NAMALWA (cell line): ENCODE measurements at regions not wholly inside any gene's neighbourhood (a gene's known extent, or its start where the extent isn't known, plus 50 kb on each side); places are given as distances from the start of the nearest gene placed in this dataset.

Experiments
- DNase-seq: peaks from one replicate; pipeline ENCODE4 v3.0.0-alpha.2; 2015; ENCODE audit warnings: low spot score

GRCh38 chr3:76698136-76698706, 341.7 kb upstream of the ROBO2 start:
- no peak for DNase-seq

GRCh38 chr3:76699846-76700245, 340.1 kb upstream of the ROBO2 start:
- no peak for DNase-seq

DNA sequence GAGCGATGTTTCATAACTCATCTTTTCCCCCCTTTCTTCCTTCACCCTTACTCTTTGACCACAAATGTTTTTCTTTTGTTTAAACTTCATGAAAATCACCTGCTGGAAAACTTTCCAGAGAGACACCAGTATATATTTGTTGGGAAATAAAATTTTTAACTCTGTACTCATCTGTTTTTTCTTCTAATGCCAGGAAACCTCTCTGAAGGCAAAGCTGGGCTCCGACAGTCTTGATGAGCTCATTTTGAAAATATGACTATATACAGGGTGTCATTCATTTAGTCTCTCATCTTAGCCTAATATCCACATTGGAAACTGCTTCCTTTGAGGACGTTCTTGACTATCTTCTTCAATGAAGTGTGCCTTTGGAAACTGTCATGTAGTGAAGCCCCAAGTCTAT, 339.6 kb upstream of the ROBO2 start:
- DNase-seq: no peak

GRCh38 chr3:76702676-76703075, 337.2 kb upstream of the ROBO2 start:
- no peak for DNase-seq

DNA sequence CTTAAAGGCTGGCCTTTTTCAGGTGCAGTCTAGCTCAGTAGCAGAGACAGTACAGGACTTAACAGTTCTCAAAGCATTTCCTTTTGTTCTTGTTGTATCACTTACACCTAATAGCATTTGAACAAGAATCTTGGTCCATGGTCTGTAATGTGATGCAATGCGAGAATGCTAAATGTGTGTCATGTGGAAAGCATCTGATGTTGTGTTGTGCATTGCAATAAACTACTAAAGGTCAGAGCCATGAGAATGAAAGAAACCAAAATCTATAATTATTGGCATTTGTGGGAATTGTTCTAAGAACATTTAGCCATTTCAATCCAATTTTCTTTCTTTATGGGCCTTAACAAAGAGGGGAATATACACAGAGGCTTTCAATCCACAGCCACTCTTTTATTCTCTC, 324.5 kb upstream of the ROBO2 start:
- DNase-seq: no peak

GRCh38 chr3:76723366-76723765, 316.5 kb upstream of the ROBO2 start:
- no peak for DNase-seq

DNA sequence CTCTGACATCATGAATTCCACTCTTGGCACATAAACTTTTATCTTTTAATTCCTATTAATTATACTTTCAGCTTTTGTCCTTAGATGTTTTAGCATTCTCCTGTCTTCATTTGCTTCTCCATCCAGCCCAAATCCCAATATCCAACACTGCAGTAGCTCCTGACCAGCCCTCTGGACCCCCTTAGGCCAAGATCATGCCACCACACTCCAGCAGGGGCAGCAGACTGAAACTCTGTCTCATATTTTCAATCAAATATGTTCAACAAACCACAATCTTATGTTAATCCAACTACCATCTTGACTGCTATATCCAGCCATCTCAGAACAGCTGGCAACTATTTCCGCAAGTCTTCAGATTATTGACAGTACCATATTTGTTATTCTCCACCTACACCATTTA, 315.8 kb upstream of the ROBO2 start:
- DNase-seq: no peak

- DNase-seq: no peak
Measured at GRCh38 chr3:76724706-76725105, 315.2 kb upstream of the ROBO2 start.

- no peak for DNase-seq
Measured at GRCh38 chr3:76726034-76726433, 313.9 kb upstream of the ROBO2 start.

DNA sequence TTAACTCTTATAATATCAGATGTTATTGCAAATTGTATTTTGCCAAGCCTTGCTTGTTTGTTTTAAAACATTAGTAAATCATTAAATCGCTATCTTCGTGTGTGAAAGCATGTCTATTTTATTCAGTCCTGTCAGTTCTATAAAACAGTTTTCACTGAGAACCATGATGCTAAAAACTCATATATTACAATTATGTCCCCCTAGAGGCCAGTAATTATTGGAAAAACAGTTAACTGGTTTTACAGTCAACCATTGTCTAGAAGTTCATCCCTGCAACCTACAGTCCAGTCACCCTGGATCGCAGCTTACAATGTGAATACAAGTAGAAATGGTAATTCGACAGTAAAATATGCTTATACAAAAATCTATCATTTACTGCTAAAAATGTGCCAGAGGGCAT, 311.5 kb upstream of the ROBO2 start:
- no peak for DNase-seq

DNA sequence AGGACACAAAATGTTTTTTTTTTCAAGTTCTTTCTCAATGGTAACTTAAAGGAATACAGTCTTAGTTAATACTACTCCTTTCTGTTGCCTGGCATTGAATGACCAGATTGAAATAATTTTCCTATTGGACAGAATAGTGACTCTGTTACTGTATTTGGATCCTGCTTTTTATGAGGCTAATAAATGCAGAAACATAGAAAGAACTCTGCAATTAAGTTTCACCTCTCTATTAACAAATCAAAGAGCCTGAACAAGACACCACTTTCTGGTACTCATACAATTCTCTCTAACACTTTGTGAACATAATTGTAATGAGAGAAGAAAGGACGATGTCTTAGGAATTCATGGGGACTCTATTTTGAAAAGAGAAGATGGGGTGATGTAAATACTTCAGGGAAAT, 308.4 kb upstream of the ROBO2 start:
- DNase-seq: no peak

DNA sequence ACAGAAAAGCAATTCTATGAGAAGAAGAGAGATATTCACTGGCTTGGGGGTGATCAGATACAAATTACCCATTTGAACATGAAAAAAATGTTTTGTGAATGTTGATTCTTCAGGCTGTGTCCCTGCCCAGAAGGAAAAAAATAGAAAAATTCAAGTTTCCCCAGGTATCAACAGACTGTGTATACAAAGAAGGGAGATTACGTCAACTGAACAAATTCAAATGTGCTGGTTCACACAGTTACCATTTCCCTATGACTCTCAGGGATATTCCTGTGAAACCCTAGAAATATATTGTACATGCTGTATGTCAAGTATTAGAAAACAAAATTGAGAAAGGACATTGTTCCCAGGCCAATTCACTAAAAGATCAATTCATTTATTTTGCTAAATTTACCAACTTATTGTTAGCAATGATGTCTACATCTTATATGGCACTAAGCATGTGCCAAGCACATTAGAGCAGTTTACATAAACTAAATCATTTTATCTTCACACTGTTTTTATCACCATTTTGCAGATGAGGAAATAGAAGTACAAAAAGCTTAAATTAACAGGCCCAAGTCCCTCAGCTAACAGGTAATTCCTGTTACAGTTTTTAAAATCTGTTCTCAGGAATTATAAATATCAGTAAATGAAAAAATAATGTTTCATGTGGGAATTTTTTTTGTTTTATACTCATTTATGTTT, 306.7 kb upstream of the ROBO2 start:
- DNase-seq: no peak

DNA sequence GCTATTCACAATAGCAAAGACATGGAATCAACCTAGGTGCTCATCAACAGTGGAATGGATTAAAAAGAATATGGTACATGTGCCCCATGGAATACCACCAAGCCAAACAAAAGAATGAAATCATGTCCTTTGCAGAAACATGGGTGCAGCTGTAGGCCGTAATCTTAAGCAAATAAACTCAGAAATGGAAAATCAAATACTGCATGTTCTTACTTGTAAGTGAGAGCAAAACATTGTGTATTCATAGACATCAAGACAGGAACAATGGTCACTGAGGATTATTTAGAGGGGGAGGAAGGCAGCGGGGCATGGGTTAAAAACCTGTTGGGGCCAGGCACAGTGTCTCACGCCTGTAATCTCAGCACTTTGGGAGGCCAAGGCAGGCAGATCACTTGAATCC, 304.7 kb upstream of the ROBO2 start:
- no peak for DNase-seq

DNA sequence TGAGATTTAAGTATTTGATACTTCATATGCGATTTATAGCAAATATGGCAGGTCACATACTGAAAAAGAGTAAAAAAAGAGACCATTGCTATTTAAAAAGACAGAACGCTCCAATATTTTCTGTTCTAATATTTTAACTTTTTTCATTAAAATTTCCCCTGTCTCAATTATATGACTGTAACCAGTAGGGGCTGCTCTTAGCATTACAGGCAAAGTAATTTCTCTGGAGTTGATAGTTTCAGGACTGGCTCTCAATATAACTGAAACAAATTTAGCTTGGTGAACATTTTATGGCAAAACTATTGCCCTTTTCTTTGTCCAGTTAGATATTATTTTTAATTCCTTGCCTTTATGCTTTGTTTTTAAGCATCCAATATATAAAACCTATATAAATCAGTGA, 286.3 kb upstream of the ROBO2 start:
- no peak for DNase-seq

GRCh38 chr3:76754247-76754646, 285.7 kb upstream of the ROBO2 start:
- DNase-seq: no peak

DNA sequence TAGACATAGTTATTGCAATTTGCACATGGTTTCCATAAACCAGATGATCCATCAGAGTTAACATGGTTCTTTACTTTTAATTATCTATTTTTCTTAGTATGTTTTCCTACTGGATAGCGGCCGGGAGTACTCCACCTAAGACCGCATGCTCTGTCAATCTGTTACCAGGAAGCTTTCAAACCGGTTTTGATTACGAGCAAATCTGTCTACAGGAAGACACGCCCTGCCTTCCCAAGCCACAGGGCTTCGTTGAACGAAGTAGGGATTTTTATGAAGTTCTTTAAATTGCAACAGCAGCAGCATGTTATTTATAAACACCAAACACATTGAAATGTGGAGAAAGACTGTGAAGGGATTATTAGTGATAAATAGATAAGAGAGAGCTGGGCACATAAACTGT, 283.3 kb upstream of the ROBO2 start:
- no peak for DNase-seq

DNA sequence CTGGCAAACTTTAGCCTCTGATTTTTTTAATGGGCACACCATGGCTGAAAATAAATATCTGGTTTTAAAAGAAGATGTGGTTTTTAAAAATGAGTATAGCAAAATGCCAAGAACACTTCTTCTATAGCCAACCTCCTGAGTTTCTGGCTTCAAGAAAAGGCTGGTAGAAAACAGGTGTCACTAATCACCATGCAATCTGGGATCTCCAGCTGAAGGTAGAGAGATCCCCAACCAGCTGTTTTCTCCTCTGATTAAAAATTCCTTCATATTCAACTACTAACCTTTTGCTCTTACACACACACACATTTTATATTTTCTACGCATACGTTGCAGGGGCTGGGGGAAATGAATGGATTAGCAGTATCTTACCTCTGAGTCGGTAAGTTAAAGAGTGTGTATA, 279.6 kb upstream of the ROBO2 start:
- no peak for DNase-seq

GRCh38 chr3:76765511-76765910, 274.4 kb upstream of the ROBO2 start:
- DNase-seq: no peak

DNA sequence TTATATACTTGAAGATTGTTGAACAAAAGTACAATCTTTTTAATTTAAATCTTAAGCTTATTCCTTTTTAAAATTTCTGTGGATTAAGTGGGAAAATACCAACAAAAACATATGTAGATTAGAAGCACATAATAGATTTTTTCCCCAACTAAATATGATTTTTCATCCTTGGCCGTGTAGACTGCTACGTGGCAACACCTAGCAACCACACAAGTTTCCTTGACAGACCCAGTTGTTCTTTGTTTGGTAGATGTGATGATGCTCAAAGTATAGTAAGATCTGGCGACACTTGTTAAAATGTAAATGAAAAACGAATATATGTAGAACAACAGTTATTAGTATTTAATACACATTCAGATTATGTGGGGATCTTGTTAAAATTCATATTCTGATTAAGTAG, 271.0 kb upstream of the ROBO2 start:
- no peak for DNase-seq

GRCh38 chr3:76776927-76777326, 263.0 kb upstream of the ROBO2 start:
- no peak for DNase-seq

DNA sequence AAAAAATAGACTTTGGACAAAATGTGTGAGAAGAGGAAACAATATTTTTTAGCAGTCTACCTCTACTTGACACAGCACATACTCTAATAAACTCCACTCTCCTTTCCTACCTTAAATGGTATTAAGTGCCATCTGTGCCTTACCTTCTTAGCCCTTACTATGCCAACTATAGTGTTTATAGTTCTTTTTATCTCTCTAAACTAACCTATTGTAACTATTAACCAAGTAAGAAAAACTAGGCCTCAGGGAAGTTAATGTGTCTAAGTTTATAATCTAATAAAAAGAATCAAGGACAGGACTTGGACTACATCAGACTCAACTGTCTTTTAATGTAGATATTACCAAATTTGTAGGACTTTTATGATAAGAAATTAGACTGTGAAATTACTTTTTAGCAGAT, 251.7 kb upstream of the ROBO2 start:
- DNase-seq: no peak

DNA sequence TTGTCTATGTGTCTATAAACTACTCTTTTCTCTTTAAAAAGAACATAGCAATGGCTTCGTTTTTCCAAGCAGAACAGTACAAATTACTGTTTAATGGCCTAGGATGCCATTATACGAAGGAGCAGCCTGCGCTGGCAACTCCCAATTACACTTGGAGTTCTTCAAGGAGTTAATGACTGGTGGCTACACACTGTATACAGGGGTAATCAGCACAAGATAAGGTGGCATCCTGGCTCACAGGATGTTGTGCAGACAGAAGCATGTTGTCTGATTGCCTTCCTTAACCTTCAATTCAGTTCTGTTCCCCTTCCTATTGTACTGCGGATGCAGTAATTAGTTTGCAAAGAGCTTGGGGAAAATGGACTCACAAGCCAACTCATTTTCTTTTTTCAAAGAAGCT, 250.7 kb upstream of the ROBO2 start:
- DNase-seq: no peak

GRCh38 chr3:76811418-76811817, 228.5 kb upstream of the ROBO2 start:
- DNase-seq: no peak

DNA sequence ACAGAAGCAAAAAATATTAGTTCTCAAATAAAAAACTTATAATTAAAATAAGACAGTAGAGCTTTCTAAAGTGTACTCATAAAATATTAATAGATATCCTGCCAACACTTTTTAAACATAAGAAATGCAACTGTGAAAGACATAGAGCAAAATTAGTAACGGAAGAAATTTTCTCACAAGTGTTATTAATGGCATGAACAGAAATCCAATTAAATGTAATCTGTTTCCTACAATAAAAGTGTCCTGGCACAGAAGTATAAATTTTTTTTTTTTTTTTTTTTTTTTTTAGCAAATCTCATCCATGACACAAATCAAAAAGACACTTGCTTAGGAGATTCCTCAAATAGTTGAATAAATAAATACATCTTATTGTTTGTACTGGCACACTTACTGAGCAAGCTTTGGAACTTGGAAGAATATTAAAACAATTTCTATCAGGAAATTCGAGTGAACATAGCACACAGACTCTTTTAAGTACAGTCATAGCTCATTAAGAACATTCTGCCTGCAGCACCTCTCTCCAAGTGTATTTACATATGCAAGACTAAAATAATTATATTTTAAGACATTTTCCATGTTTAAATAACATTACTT, 227.2 kb upstream of the ROBO2 start:
- no peak for DNase-seq
